ENCODE measurements at regions not wholly inside any gene's neighbourhood (a gene's known extent, or its start where the extent isn't known, plus 50 kb on each side); places are given as distances from the start of the nearest gene placed in this dataset.

DNA sequence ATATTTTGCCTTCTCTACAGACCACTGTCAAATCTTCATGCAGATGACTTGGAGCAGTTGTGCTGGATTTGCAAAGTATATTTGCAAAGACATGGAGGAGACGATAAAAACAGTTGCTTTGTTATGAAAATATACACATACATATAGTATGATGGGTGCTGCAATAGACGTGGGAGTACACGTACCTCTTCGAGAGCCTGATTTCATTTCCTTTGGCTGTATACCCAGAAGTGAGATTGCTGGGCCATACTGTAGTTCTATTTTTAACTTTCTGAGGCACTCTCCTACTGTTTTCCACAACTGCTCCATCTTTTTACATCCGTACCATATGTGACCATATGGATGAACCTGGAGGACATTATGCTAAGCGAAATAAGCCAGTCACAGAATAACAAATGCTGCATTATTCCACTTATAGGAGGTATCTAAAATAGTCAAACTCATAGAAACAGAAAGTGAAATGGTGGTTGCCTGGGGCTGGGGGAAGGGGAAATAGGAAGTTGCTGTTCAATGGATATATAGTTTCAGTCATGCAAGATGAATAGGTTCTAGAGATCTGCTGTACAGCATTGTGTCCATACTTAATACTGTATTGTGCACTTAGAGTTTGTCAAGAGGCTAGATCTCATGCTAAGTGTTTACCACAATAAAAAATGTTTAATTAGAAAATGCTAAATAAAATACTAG is 223.8 kb downstream of the HAO1 start:
- no peak overlapping the region for H3K27ac ChIP-seq (ENCODE audit: low read depth, low read length)
- no peak overlapping the region for H3K4me3 ChIP-seq (ENCODE audit: low read depth in 1 of 5, low read length in 5 of 5)
- no peak overlapping the region for H3K9ac ChIP-seq (ENCODE audit: low read length in 5 of 5)
- H3K36me3 ChIP-seq (ENCODE audit: control insufficient read depth in 5 of 5, insufficient read depth in 5 of 5, low read length in 5 of 5): no peaks in the 10 kb centered on the region
- H3K4me1 ChIP-seq (ENCODE audit: control insufficient read depth in 5 of 5, insufficient read depth in 5 of 5, low read length in 5 of 5): no peaks in the 10 kb centered on the region
- no peaks in the 10 kb centered on the region for H3K27me3 ChIP-seq (ENCODE audit: control insufficient read depth in 5 of 5, insufficient read depth in 4 of 5, low read length in 5 of 5)
- H3K9me3 ChIP-seq (ENCODE audit: control insufficient read depth in 5 of 5, low read length in 5 of 5): no peaks in the 10 kb centered on the region

DNA sequence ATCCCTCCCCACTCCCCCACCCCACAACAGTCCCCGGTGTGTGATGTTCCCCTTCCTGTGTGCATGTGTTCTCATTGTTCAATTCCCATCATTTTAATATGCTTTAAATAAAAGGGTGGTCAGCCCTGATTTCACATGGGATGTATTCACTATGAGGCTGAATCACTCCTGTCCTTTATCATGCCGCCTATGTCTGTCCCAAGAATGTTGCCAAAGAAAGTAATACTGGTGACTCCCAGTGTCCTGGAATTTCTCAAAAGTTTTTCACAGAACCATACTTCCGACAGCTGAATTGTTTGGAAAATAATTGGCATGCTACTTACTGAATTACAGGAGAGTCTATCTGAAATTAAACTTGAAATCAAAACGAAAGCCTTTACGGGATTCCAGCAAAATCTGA is 217.7 kb downstream of the HAO1 start:
- H3K36me3 ChIP-seq (ENCODE audit: control insufficient read depth in 5 of 5, insufficient read depth in 5 of 5, low read length in 5 of 5): no peaks in the 10 kb centered on the region
- no peaks in the 10 kb centered on the region for H3K27me3 ChIP-seq (ENCODE audit: control insufficient read depth in 5 of 5, insufficient read depth in 4 of 5, low read length in 5 of 5)
- no peaks in the 10 kb centered on the region for H3K9me3 ChIP-seq (ENCODE audit: control insufficient read depth in 5 of 5, low read length in 5 of 5)
- no peak overlapping the region for H3K27ac ChIP-seq (ENCODE audit: low read depth, low read length)
- H3K4me3 ChIP-seq (ENCODE audit: low read depth in 1 of 5, low read length in 5 of 5): no peak overlapping the region
- H3K4me1 ChIP-seq (ENCODE audit: control insufficient read depth in 5 of 5, insufficient read depth in 5 of 5, low read length in 5 of 5): peaks cover 0 to 3% (median 0%) of the 10 kb centered on the region in 5 donors
- H3K9ac ChIP-seq (ENCODE audit: low read length in 5 of 5): no peak overlapping the region

DNA sequence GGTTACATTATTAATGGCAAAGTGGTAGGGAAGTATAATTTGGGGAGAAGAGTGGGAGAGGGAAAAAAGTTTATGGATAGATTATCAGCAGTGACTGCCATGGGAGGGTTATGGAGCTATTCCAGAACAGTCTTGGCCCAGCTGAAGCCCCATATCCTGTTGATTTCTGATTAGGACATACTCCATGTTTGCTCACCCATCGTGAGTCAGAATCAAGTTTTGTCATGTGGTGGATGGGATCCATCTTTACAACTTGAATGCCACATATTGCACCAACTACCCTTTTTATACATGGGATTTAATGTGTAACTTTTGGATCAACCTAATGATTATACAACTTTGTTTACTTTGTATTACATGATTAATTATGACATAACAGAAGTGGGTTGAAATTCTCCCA is 217.0 kb downstream of the HAO1 start:
- Histone ChIP-seq H3K27me3 (ENCODE audit: control insufficient read depth in 5 of 5, insufficient read depth in 4 of 5, low read length in 5 of 5) (no peaks in the 10 kb centered on the region), H3K4me1 (ENCODE audit: control insufficient read depth in 5 of 5, insufficient read depth in 5 of 5, low read length in 5 of 5) (peaks cover 0 to 3% (median 0%) of the 10 kb centered on the region in 5 donors), H3K27ac (ENCODE audit: low read depth, low read length) (no peak overlapping the region), H3K9ac (ENCODE audit: low read length in 5 of 5) (no peak overlapping the region), H3K9me3 (ENCODE audit: control insufficient read depth in 5 of 5, low read length in 5 of 5) (no peaks in the 10 kb centered on the region), H3K36me3 (ENCODE audit: control insufficient read depth in 5 of 5, insufficient read depth in 5 of 5, low read length in 5 of 5) (no peaks in the 10 kb centered on the region), H3K4me3 (ENCODE audit: low read depth in 1 of 5, low read length in 5 of 5) (no peak overlapping the region)

DNA sequence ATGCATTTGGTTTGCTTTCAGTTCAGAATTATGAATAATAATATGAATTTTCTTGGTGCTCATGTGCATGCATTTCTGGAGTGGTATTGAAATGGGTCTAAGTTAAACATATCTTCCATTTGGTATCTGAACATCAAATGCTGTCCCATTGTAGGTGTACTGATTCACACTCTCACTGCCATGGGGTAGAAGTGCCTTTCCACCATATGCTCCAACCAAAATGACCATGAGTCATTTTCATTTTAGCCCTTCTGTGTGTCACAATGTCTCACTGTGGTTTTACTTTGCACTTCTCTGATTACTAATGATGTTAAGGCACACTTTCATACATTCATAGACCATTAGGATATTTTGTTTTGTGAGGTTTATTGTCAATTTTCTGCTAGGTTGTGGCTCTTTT is 211.9 kb downstream of the HAO1 start:
- Histone ChIP-seq H3K9ac (ENCODE audit: low read length in 5 of 5) (no peak overlapping the region), H3K36me3 (ENCODE audit: control insufficient read depth in 5 of 5, insufficient read depth in 5 of 5, low read length in 5 of 5) (no peaks in the 10 kb centered on the region), H3K9me3 (ENCODE audit: control insufficient read depth in 5 of 5, low read length in 5 of 5) (no peaks in the 10 kb centered on the region), H3K27me3 (ENCODE audit: control insufficient read depth in 5 of 5, insufficient read depth in 4 of 5, low read length in 5 of 5) (no peaks in the 10 kb centered on the region), H3K4me1 (ENCODE audit: control insufficient read depth in 5 of 5, insufficient read depth in 5 of 5, low read length in 5 of 5) (peaks cover 0 to 3% (median 0%) of the 10 kb centered on the region in 5 donors), H3K27ac (ENCODE audit: low read depth, low read length) (no peak overlapping the region), H3K4me3 (ENCODE audit: low read depth in 1 of 5, low read length in 5 of 5) (no peak overlapping the region)

DNA sequence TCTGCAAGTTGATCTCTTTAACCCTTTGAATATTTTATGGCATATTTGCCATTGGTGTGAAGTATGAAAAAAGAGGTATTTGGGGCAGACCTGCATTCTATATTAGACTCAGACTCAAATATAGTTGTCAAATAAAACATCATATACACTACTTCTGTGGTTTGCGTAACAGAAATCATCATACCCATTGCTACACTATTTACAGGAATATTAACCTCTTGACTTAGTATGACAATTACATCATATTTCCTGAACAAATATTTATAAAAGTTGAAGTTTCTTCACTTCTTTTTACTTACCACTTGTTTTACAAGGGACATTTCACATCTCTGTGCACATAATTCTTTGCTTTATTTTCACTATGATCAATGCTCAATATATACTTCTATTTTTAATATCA is 206.0 kb downstream of the HAO1 start:
- Histone ChIP-seq H3K36me3 (ENCODE audit: control insufficient read depth in 5 of 5, insufficient read depth in 5 of 5, low read length in 5 of 5) (no peaks in the 10 kb centered on the region), H3K4me1 (ENCODE audit: control insufficient read depth in 5 of 5, insufficient read depth in 5 of 5, low read length in 5 of 5) (no peaks in the 10 kb centered on the region), H3K4me3 (ENCODE audit: low read depth in 1 of 5, low read length in 5 of 5) (no peak overlapping the region), H3K27me3 (ENCODE audit: control insufficient read depth in 5 of 5, insufficient read depth in 4 of 5, low read length in 5 of 5) (no peaks in the 10 kb centered on the region), H3K9ac (ENCODE audit: low read length in 5 of 5) (no peak overlapping the region), H3K9me3 (ENCODE audit: control insufficient read depth in 5 of 5, low read length in 5 of 5) (no peaks in the 10 kb centered on the region), H3K27ac (ENCODE audit: low read depth, low read length) (no peak overlapping the region)

DNA sequence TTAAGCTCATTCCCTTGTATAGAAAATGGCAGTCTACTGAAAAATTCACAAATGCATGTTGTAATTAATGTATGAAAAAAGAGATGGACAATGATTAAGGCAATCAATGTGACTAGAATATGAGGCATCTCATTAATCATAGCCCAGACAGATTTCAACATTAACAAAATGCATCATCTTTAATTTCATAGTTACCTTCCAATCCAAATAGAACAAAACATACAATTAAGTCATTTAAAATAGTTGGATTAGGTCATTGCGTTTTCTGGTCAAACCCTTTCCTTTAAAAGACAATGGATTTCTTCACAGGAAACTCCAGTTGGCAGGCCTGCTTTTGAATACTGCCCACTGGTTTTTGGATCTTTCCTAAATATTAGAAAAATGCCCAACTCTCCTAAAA is 203.9 kb downstream of the HAO1 start:
- H3K36me3 ChIP-seq (ENCODE audit: control insufficient read depth in 5 of 5, insufficient read depth in 5 of 5, low read length in 5 of 5): no peaks in the 10 kb centered on the region
- H3K4me1 ChIP-seq (ENCODE audit: control insufficient read depth in 5 of 5, insufficient read depth in 5 of 5, low read length in 5 of 5): no peaks in the 10 kb centered on the region
- H3K9me3 ChIP-seq (ENCODE audit: control insufficient read depth in 5 of 5, low read length in 5 of 5): no peaks in the 10 kb centered on the region
- no peak overlapping the region for H3K9ac ChIP-seq (ENCODE audit: low read length in 5 of 5)
- H3K4me3 ChIP-seq (ENCODE audit: low read depth in 1 of 5, low read length in 5 of 5): no peak overlapping the region
- no peaks in the 10 kb centered on the region for H3K27me3 ChIP-seq (ENCODE audit: control insufficient read depth in 5 of 5, insufficient read depth in 4 of 5, low read length in 5 of 5)
- no peak overlapping the region for H3K27ac ChIP-seq (ENCODE audit: low read depth, low read length)

DNA sequence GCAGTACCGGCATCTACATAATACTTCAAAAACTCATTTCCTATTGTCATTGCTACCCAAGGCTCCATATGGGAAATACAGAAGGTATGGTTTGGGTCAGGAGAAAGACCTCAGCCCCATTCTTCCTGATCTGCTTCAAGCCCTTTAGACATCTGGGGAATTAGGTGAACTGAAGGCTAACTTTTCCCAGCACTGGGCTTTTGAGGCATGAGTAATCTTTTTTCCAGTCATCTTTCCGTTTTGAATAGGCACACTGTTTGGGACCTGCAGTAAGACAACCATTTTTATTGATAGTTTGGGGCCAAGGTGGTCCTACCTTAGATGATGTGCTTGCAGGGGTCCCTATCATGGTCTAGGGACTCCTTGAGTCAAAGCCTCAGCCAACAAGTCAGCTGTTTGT is 198.4 kb downstream of the HAO1 start:
- Histone ChIP-seq H3K27me3 (ENCODE audit: control insufficient read depth in 5 of 5, insufficient read depth in 4 of 5, low read length in 5 of 5) (no peaks in the 10 kb centered on the region), H3K4me3 (ENCODE audit: low read depth in 1 of 5, low read length in 5 of 5) (no peak overlapping the region), H3K9ac (ENCODE audit: low read length in 5 of 5) (no peak overlapping the region), H3K4me1 (ENCODE audit: control insufficient read depth in 5 of 5, insufficient read depth in 5 of 5, low read length in 5 of 5) (no peaks in the 10 kb centered on the region), H3K9me3 (ENCODE audit: control insufficient read depth in 5 of 5, low read length in 5 of 5) (peaks cover 0 to 7% (median 3%) of the 10 kb centered on the region in 5 donors), H3K27ac (ENCODE audit: low read depth, low read length) (no peak overlapping the region), H3K36me3 (ENCODE audit: control insufficient read depth in 5 of 5, insufficient read depth in 5 of 5, low read length in 5 of 5) (no peaks in the 10 kb centered on the region)

DNA sequence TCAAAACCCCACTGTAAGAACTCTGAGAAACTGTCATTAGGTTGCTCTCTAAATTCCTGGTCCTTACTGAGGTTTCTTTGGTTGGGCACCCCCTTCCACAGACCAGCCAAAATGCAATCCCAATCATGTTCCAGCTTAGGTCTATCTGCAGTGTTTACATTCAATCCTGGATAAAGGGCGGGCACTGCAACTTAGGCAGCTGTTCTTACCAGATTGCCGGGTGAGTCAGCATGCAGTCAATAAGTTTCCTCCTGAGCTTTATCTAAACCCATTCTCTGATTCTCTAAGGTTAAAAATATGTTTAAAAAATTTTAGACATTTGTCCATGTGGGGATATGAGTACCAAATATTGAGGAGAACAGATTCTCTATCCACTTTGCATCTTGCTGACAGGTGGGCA is 197.8 kb downstream of the HAO1 start:
- no peak overlapping the region for H3K4me3 ChIP-seq (ENCODE audit: low read depth in 1 of 5, low read length in 5 of 5)
- H3K27me3 ChIP-seq (ENCODE audit: control insufficient read depth in 5 of 5, insufficient read depth in 4 of 5, low read length in 5 of 5): no peaks in the 10 kb centered on the region
- no peak overlapping the region for H3K27ac ChIP-seq (ENCODE audit: low read depth, low read length)
- no peak overlapping the region for H3K9ac ChIP-seq (ENCODE audit: low read length in 5 of 5)
- no peaks in the 10 kb centered on the region for H3K4me1 ChIP-seq (ENCODE audit: control insufficient read depth in 5 of 5, insufficient read depth in 5 of 5, low read length in 5 of 5)
- H3K9me3 ChIP-seq (ENCODE audit: control insufficient read depth in 5 of 5, low read length in 5 of 5): peaks cover 0 to 7% (median 3%) of the 10 kb centered on the region in 5 donors
- H3K36me3 ChIP-seq (ENCODE audit: control insufficient read depth in 5 of 5, insufficient read depth in 5 of 5, low read length in 5 of 5): no peaks in the 10 kb centered on the region

DNA sequence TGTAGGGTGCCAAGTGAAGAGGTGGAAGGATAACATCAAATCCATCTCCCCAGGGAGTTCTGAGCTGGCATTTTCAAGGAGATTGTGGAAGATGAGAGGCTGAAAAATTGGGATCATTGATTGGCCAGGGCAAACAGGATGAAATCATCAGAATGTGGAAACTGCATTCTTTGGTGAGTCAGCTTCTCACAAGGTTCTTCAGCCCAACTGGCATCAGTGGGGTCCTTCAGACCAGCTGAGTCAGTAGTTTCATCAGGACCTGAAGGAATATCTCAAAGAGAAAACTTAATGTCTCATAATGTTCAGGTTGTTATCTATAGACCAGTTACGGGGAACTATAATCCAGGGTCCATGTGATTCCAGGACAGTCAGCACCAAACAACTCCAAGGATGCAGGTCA is 195.8 kb downstream of the HAO1 start:
- Histone ChIP-seq H3K9me3 (ENCODE audit: control insufficient read depth in 5 of 5, low read length in 5 of 5) (peaks cover 0 to 7% (median 3%) of the 10 kb centered on the region in 5 donors), H3K27ac (ENCODE audit: low read depth, low read length) (no peak overlapping the region), H3K4me1 (ENCODE audit: control insufficient read depth in 5 of 5, insufficient read depth in 5 of 5, low read length in 5 of 5) (no peaks in the 10 kb centered on the region), H3K9ac (ENCODE audit: low read length in 5 of 5) (no peak overlapping the region), H3K36me3 (ENCODE audit: control insufficient read depth in 5 of 5, insufficient read depth in 5 of 5, low read length in 5 of 5) (no peaks in the 10 kb centered on the region), H3K27me3 (ENCODE audit: control insufficient read depth in 5 of 5, insufficient read depth in 4 of 5, low read length in 5 of 5) (no peaks in the 10 kb centered on the region), H3K4me3 (ENCODE audit: low read depth in 1 of 5, low read length in 5 of 5) (no peak overlapping the region)

DNA sequence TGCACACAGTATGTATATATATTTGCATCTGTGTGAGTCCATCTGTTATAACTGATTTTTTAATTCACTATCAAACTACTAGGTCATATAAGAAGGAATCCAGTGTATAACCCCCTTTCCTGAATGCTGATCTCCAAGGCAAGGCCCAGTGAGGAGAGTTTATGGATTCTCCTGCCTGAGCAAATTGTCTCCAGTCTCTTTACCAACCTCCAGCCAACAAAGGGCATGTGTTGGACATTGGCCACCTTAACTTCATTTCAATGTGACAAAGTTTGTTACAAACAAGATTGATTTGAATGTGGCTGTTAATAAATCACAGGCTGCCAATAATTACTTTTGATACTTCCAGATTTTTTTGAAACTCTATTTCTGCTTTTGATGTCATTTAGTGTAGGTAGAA is 191.6 kb downstream of the HAO1 start:
- Histone ChIP-seq H3K9ac (ENCODE audit: low read length in 5 of 5) (no peak overlapping the region), H3K27ac (ENCODE audit: low read depth, low read length) (no peak overlapping the region), H3K27me3 (ENCODE audit: control insufficient read depth in 5 of 5, insufficient read depth in 4 of 5, low read length in 5 of 5) (no peaks in the 10 kb centered on the region), H3K4me3 (ENCODE audit: low read depth in 1 of 5, low read length in 5 of 5) (no peak overlapping the region), H3K9me3 (ENCODE audit: control insufficient read depth in 5 of 5, low read length in 5 of 5) (peaks cover 0 to 5% (median 2%) of the 10 kb centered on the region in 5 donors), H3K36me3 (ENCODE audit: control insufficient read depth in 5 of 5, insufficient read depth in 5 of 5, low read length in 5 of 5) (no peaks in the 10 kb centered on the region), H3K4me1 (ENCODE audit: control insufficient read depth in 5 of 5, insufficient read depth in 5 of 5, low read length in 5 of 5) (no peaks in the 10 kb centered on the region)

Measured in subcutaneous abdominal adipose tissue (tissue), 5 donors.